IMR-90 (cell line): ENCODE measurements at regions not wholly inside any gene's neighbourhood (a gene's known extent, or its start where the extent isn't known, plus 50 kb on each side); places are given as distances from the start of the nearest gene placed in this dataset.

Experiments used
- BHLHE40 ChIP-seq: fragments of 150-350 bp; IDR thresholded peaks from 2 replicates; pipeline ENCODE4 v1.6.1; 2016; ENCODE audit warnings: mild to moderate bottlenecking, low read depth, low read length
- CEBPB ChIP-seq: IDR thresholded peaks from 2 replicates; pipeline ENCODE4 v1.6.1; 2012; ENCODE audit warnings: low read depth, low read length, improper control_type of control experiment
- CHD1 ChIP-seq: IDR thresholded peaks from 2 replicates; pipeline ENCODE4 v1.6.1; 2012; ENCODE audit warnings: low read depth, low read length, improper control_type of control experiment
- FOS ChIP-seq: fragments of 150-350 bp; IDR thresholded peaks from 2 replicates; pipeline ENCODE4 v1.6.1; 2016; ENCODE audit warnings: low read depth, low read length
- MAFK ChIP-seq: IDR thresholded peaks from 2 replicates; pipeline ENCODE4 v1.6.1; 2012; ENCODE audit warnings: low read depth, low read length, improper control_type of control experiment
- MAZ ChIP-seq: IDR thresholded peaks from 2 replicates; pipeline ENCODE4 v1.6.1; 2012; ENCODE audit warnings: low read depth, mild to moderate bottlenecking, low read length, improper control_type of control experiment, moderate library complexity, borderline replicate concordance
- MXI1 ChIP-seq: IDR thresholded peaks from 2 replicates; pipeline ENCODE4 v1.6.1; 2012; ENCODE audit warnings: low read depth, mild to moderate bottlenecking, low read length, moderate library complexity, borderline replicate concordance
- POLR2A ChIP-seq: IDR thresholded peaks from 2 replicates; pipeline ENCODE4 v1.6.1; 2012; ENCODE audit warnings: mild to moderate bottlenecking, low read depth, low read length
- RAD21 ChIP-seq: IDR thresholded peaks from 2 replicates; pipeline ENCODE4 v1.6.1; 2012; ENCODE audit warnings: low read length, improper control_type of control experiment
- RFX5 ChIP-seq: IDR thresholded peaks from 2 replicates; pipeline ENCODE4 v1.8.0; 2012; ENCODE audit warnings: low read depth, mild to moderate bottlenecking, low read length, moderate library complexity
- SMC3 ChIP-seq: fragments of 150-350 bp; IDR thresholded peaks from 2 replicates; pipeline ENCODE4 v1.6.1; 2016; ENCODE audit warnings: low read depth, mild to moderate bottlenecking, antibody characterized with exemption, low read length, moderate library complexity
- TF ChIP-seq, protein P1 (sequence below): conservative IDR thresholded peaks from 2 replicates; pipeline ENCODE4 v1.5.1; 2012; ENCODE audit warnings: mild to moderate bottlenecking, low read depth, low read length, improper control_type of control experiment
- TF ChIP-seq, protein P2 (sequence below): fragments of 150-350 bp; IDR thresholded peaks from 2 replicates; pipeline ENCODE4 v1.6.1; 2016; ENCODE audit warnings: low read depth, mild to moderate bottlenecking, low read length, moderate library complexity, borderline replicate concordance

DNA sequence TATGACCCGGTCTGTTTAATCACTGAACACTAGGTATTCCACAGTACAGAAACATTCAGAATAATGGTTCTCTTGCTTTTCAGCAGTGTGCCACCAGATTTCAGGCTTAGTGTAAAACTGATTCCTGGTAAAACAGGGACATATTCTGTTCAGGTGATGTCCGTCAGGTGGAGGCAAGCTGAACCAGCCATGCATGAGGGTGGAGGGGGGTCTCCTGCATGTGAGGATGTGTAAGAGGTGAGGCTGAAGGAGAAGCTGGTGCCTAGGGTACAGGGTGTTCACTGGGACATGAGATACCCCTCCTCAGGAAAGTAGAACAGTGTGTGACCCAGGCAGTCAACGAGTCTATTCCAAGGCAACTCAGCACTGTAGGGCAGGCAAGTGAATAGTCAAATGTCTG, 563.9 kb downstream of the BNC2 start:
- TF ChIP-seq POLR2A (no peak), RAD21 (no peak), MXI1 (no peak), BHLHE40 (no peak), RFX5 (no peak), MAZ (no peak), SMC3 (no peak), MAFK (no peak), CEBPB (no peak), CHD1 (no peak), FOS (no peak)
- TF ChIP-seq, protein P1, sequence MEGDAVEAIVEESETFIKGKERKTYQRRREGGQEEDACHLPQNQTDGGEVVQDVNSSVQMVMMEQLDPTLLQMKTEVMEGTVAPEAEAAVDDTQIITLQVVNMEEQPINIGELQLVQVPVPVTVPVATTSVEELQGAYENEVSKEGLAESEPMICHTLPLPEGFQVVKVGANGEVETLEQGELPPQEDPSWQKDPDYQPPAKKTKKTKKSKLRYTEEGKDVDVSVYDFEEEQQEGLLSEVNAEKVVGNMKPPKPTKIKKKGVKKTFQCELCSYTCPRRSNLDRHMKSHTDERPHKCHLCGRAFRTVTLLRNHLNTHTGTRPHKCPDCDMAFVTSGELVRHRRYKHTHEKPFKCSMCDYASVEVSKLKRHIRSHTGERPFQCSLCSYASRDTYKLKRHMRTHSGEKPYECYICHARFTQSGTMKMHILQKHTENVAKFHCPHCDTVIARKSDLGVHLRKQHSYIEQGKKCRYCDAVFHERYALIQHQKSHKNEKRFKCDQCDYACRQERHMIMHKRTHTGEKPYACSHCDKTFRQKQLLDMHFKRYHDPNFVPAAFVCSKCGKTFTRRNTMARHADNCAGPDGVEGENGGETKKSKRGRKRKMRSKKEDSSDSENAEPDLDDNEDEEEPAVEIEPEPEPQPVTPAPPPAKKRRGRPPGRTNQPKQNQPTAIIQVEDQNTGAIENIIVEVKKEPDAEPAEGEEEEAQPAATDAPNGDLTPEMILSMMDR: no peak
- TF ChIP-seq, protein P2, sequence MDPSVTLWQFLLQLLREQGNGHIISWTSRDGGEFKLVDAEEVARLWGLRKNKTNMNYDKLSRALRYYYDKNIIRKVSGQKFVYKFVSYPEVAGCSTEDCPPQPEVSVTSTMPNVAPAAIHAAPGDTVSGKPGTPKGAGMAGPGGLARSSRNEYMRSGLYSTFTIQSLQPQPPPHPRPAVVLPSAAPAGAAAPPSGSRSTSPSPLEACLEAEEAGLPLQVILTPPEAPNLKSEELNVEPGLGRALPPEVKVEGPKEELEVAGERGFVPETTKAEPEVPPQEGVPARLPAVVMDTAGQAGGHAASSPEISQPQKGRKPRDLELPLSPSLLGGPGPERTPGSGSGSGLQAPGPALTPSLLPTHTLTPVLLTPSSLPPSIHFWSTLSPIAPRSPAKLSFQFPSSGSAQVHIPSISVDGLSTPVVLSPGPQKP: no peak
